GM19023 (cell line): ENCODE measurements at regions not wholly inside any gene's neighbourhood (a gene's known extent, or its start where the extent isn't known, plus 50 kb on each side); places are given as distances from the start of the nearest gene placed in this dataset.
"Not testable (repeated sequence)": the region's sequence is repeated elsewhere in the genome, so short reads cannot be mapped to it uniquely, and the experiment has no call there.

Experiments used
- ATAC-seq: cut with Tn5 transposase; IDR thresholded peaks from one replicate; pipeline ENCODE4 v1.9.1; 2021; ENCODE audit warnings: mild to moderate bottlenecking, moderate library complexity; ENCODE audit not compliant: unreplicated experiment

DNA sequence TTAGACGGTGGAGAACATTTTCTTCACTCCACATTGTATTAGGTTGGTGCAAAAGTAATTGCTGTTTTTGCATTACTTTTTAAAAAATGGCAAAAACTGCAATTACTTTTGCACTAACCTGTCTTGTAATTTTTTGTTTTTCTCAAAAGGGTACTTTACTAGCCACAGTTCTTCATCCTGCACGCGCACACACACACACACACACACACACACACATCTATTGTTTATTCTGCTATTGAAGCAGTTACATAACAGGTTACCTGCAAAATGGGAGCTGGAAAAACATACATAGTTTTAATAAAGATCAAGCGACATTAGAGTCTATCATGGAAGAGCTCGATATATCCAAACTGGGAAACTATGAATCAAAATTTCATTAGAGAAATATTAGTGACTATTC is 235.2 kb downstream of the SIM1 start:
- no peak for ATAC-seq

DNA sequence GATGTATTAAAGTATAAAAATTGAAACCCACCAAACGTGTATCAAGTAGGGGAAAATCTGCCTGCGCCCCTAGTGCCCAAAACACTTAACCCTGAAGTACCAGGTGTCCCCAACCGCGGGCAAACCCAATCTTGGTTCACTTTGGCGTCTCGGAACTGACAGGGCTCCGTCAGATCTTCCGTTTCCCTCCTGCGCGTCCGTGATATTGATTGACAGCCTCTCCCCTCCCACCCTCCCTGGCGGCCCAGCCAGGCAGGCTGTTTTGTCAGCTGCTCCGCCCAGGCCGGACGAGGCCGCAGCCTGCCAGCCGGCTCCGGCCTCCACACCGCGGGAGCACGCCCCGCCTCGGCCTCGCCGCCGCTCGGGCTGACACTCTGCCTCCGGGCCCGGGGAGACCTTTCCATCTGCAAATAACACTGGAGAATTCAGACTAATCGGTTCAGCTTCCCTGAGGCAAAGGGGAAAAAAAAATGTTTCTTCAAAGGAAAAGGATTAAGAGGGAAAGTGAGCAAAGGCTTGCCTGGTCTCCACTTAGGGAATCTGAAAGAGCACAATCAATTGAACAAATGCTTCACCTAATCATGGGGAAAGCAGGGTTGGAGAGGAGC is 234.9 kb upstream of the MCHR2 start:
- ATAC-seq = peak; percentile 100

DNA sequence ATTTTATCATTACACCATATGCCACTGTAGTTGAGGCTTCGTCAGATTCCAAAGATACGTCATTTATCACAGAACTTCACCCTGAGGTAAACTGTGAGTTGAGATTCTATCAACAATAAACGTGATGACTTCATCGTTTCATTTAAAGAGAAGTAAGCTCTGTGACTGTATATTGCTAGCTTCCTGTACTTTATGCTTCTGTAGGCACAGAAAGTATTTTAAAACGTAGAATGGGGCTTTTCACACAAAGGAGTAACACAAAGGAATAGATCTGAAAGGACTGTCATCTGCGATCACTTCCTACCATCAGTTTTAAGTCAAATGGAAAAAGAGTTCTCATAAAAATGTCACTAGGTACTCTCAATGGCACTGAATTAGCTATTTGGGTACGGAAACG is 234.4 kb upstream of the MCHR2 start:
- ATAC-seq = peak; percentile 5

DNA sequence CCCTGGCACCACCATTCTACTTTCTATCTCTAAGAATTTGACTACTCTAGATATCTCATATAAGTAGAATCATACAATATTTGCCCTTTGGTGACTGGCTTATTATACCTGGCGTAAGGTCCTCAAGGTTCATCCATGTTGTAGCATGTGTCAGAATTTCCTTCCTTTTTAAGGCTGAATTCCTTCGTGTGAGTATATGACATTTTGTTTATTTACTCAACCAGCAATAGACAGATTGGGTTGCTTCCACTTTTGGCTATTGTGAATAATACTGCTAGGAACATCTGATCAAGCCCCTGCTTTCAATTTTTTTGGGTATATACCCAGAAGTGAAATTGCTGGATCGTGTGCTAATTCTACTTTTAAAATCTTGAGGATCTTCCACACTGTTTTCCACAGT is 232.8 kb upstream of the MCHR2 start:
- no peak for ATAC-seq

DNA sequence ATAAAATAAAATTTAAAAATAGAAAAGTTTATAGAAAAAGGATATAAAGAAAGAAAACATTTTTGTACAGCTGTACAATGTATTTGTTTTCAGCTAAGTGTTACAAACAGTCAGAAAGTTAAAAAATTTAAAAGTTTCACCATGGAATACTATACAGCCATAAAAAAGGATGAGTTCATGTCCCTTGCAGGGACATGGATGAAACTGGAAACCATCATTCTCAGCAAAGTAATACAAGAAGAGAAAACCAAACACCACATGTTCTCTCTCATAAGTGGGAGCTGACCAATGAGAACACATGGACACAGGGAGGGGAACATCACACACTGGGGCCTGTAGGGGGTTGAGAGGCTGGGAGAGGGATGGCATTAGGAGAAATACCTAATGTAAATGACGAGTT is 229.9 kb upstream of the MCHR2 start:
- not testable (repeated sequence) for ATAC-seq

DNA sequence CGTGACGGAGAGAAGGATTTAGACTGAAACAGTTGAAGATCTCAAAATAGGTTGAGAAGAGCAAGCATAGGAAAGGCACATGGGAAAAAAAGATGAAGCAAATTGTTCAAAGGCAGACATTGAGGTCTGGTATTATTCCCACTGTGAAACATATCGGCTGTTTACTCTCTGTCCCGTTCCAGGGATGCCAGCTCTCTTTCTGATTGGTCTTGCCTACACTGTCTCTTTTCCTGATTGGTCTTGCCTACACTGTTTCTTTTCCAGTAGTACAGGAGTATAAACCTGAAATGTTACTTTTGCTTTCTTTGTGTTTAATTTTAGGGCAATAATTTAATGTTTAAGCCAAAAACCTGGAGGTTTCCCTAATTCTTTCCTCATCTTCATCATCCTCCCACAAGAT is 226.5 kb upstream of the MCHR2 start:
- no peak for ATAC-seq

DNA sequence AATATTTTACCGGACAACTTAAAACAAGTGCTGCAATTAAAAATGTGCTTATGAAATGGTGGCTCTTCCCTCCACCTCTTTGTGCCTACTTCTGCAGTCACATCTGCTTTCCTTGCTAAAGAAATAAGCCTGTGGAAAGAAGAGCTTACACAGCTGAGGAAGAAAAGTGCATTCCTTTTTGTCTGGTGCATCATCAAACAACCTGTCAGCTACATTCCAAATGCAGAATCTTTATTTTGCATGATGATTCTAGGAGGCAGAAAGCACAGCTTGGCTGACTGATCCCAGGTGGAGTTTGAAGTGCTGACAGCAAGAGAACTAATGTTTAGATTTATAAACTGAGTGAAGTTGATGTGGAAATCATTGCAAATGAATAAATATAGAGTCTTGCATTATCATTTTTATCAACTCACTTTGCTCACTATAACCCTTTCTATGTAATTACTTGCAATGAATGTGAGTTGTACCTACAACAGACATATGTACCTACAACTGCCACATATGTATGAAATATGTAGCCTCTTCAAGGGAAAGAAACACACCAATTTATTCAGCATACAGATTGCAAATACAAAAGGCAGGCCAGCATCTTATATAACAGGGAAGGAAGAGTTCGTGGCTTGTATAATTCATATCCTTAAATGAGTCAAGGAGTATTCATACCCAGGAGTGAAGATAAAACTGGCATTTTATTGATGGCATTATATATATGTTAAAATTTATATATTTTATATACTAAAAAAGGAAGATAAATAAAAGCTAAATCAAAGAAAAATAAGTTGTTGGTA is 223.4 kb upstream of the MCHR2 start:
- no peak for ATAC-seq

DNA sequence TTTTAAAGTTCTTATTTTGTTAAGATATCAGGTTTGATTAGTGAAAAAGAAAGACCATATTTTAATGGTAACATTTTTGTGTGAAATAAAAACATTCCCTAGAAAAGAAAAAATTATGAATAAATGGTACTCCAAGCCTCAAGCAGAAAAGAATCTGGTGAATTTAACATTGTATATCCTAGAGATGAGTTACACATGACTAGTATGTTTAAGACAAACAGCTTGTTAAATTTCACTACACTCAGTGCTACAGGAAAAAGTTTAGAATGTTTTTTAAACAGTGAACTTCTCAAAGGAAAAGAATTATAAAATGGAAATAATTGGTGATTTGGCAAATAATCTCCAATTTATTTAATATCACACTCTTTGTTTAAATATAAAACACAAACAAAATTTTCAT is 222.7 kb upstream of the MCHR2 start:
- ATAC-seq = no peak

DNA sequence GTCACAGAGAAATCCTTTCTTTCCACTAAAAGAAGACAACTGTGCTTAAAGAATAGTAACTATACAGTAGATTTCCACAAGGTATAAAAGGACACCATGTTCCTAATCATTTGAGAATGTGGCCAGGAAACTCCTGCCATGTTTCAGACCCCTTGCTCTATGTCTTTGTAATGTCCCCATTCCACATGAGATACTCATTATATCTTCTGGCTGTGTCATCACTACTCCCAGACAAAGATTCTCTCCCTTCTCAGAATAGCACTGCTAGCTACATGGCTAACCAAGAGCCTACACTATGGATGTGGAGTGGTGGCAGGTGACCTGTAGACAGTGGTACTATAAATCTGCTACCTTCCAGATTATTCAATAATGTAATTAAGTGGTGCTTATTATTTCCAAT is 218.1 kb upstream of the MCHR2 start:
- no peak for ATAC-seq

DNA sequence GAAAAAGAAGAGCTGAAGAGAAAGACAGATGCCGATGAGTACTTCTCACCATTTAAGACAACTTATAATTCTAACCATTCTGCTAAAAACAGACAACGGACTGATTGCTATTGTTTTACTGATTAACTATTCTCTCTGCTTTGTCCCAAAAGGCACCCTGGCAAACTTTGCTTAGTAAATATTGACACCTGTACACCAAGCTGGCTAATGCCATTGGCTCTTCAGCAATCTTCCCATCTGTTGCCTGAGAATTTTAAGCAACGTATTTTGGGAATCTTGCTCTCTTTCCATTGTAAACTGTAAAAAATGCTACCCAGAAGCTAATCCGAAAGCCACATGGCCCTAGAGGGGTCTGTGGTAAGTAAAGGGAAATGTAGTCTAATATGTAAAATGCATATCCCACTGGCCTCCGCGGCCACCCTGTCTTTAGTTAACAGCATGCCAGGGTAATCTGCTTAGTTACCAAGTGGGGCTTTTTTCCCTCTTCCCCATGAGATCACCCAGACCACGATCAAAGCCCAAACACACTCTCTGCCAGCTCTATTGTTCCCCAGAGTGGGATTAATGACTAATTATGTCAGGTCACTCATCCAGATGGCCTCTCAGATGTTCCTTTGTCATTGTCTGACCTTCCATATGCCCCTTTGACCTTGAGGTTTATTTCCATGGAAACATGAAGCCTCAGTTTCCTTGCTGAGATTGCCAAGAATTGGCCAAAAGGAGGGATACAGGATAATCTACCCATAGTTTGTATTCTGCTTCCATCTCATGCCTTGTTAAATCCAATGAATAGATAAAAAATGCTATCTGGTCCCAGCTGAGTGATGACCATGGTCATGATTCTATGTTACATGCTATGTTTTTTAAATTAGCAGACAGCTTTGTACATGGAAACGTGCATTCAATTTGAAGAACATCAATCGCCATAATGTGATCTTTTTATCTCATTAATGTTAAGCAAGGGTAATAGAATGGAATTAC is 216.4 kb upstream of the MCHR2 start:
- no peak for ATAC-seq

DNA sequence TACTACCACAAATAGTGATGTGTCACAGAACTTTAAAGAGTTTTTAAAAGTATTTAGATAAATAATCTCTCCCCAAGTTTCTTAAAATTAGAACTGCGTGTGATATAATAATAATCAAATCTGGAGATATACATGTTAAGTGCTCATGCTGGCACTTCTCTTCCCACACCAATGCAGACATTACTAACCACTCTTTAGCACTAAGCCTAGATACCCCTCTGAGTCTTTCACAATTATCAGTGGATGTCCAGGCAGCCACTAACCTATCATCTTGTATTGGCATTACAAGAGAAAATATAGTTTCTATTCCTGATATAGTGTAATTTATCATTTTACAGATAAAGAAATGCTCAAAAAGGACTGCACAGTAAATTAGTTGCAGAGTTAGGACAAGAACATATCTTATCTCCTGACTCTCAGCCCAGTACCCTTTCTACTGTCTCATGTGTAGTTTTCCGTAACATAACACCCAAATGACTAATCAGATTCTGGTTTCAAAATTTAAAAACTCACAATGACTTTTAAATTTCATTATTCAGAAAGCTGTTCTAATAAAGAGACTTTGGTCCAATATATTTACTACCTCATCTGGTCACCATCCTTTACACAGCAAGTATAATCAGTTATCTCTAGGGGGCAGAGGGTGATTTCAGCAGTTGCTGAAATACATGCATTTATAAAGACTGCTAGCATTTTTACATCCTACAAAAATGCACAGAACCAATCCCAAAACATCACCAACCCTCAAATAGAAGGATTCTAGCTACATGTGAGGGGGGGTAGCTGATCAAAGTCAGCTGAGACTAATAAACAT is 215.5 kb upstream of the MCHR2 start:
- no peak for ATAC-seq

DNA sequence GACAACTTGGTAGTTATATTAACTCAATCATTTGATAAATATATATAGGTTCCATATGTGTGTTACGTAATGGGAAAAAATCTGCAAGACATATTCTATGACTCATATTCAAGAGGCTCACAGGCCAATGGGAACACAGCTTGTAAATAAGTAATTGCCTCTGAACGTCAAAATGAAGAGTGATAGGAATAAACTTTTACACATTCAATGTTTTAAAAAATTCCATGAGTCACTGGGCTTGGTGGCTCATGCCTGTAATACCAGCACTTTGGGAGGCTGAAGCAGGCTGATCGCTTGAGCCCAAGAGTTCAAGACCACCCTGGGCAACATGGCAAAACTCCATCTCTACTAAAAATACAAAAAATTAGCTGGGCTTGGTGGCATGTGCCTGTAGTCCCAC is 209.4 kb upstream of the MCHR2 start:
- ATAC-seq = no peak

DNA sequence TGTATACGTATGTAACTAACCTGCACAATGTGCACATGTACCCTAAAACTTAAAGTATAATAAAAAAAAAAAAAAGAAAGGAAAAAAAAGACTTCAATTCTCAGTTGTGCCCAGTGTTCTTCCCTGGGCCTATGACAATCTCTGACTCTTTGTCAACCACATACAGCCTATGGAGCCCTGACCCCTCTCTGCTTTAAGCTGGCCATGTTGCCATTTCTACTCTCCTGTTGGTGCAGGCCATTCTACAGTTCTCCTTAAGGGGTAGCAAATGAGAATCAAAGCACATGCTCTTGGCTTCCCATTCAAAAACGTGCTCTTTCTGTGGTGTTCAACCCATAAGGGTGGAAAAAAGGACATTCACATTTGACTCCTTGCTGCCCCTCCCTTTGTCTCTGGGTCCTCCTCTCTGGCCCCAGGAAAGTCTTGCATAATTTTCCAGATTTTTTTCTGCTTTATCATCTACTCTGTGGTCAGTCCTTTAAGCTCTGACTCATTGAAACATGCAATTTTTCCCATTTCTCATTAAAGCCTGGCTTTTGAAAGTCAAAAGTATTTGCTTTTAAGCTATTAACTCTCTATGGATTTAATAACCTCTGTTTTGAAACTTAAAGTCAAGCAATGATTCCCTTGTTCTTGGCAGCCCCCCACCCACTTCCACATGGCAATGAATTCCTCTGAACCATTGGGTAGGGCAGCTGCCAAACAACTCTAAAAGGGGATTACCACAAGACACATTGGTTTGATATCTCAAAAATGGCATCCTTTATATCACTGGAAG is 208.6 kb upstream of the MCHR2 start:
- no peak for ATAC-seq

DNA sequence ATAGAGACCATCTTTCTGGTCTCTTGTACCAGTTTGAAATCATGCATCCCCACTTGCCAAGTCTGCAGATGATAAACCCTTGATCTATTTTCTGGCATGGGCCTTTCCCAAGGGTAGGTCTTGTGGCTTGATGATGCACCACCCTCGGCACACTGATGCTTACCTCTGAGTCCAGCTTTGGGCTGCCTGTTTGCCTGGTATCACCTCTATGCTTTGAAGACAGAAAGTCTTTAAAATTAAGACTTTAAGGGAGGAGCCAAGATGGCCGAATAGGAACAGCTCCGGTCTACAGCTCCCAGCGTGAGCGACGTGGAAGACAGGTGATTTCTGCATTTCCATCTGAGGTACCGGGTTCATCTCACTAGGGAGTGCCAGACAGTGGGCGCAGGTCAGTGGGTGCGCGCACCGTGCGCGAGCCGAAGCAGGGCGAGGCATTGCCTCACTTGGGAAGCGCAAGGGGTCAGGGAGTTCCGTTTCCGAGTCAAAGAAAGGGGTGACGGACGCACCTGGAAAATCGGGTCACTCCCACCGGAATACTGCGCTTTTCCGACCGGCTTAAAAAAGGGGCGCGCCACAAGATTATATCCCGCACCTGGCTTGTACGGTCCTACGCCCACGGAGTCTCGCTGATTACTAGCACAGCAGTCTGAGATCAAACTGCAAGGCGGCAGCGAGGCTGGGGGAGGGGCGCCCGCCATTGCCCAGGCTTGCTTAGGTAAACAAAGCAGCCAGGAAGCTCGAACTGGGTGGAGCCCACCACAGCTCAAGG is 202.4 kb upstream of the MCHR2 start:
- not testable (repeated sequence) for ATAC-seq

DNA sequence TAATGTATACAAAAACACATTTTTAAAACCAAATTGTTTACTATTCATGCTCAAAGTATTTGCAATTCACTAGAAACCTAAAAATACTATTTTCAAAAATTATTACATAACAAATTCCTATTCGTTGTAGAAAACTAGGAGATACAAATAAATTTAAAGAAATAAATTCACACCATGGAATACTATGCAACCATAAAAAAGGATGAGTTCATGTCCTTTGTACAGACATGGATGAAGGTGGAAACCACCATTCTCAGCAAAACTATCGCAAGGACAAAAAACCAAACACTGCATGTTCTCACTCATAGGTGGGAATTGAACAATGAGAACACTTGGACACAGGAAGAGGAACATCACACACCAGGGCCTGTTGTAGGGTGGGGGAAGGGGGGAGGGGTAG is 201.2 kb upstream of the MCHR2 start:
- ATAC-seq = not testable (repeated sequence)

DNA sequence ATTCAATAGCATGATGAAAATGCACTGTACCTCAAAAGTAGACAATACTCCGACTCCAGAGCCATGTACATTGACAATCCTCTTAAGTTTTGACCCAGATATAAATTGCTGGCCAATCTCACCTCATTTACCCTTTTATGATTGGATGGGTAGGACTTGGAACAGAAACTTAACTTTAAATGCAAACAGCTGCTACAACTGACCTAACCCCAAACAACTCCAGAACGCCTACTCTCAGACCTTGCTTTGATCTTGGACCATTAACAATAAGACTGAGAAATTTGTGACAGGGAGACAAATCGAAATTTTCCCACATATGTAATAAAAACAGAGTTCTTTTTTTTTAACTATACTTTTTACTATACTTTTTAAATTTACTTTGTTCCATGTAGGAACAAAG is 200.5 kb upstream of the MCHR2 start:
- no peak for ATAC-seq

DNA sequence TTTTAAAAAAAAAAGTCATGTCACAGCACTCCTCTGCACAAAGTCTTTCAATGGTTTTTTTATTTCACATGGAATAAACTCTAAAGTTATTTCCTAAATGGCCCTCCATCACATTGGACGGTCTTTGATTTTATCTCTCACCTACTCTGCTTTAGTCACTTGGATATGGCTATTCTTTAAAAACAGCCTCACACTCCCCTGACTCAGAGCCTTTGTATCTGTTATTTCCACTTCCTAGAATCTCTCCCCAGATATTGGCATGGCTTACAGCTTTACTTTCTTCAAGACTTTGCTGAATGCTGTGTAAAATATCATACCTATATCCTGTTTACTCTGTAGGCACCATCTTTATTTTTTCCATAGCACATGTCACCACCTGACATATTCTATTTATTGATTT is 194.7 kb upstream of the MCHR2 start:
- ATAC-seq = no peak

DNA sequence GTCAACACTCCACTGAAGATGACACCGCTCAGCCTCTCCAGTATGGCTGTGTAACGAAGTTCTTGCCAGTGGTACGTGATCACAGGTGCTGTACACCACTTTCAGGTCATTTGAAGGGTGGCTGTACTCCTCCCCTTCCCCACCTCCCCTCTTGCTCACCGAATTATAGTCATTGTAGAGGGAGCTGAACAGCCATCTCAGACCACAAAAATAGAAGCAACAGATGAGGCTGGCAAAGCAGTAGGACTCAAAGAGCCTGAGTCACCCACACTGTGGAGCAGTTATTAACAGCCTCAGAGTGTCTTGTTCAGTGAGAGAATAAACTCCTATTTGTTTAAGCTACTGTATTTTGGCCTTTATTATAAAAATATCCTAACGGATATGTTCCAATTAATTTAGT is 192.5 kb upstream of the MCHR2 start:
- ATAC-seq = no peak

DNA sequence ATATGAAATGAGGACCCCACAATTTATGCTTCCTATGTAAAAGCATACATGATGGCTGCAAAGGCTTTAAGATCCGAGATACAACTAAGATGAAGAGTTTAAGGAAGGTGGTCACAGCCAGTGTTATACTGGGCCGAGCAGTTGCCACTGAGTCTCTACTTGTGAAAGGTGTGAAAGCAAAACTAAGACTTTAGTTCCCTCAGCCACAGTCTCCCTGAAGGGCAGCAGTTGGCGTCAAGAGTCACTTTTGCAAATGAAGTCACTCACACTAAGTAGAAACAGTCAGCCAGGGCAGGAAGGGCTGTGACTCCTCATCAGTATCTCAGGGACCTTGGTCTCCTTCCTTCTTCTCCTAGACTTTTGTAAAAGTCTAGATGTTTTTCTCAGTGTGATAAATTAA is 191.6 kb upstream of the MCHR2 start:
- ATAC-seq = peak; percentile 85
